PC-9 (cell line): ENCODE measurements at regions not wholly inside any gene's neighbourhood (a gene's known extent, or its start where the extent isn't known, plus 50 kb on each side); places are given as distances from the start of the nearest gene placed in this dataset.

Experiments
- BruUV-seq: library from RNA; stranded (reverse); fragments of 400-500 nt; replicated peaks from 2 replicates; lab custom pipeline; 2021; lab: Mats Ljungman, UMichigan
- CTCF ChIA-PET: fragments of 300-600 bp; sonication (Branson Sonifier 250); formaldehyde crosslinking; loops from one replicate; lab custom pipeline; 2022; ENCODE audit warnings: antibody characterized with exemption; lab: Charles Lee
- POLR2A ChIA-PET: fragments of 300-600 bp; sonication (Branson Sonifier 250); formaldehyde crosslinking; loops from one replicate; lab custom pipeline; 2022; ENCODE audit warnings: antibody characterized with exemption; ENCODE audit not compliant: unreplicated experiment; lab: Charles Lee
- DNase-seq, 2 experiments: peaks; one replicate each; pipeline versions ENCODE4 v3.0.0 to v3.0.0-alpha.2; 2015 to 2022; ENCODE audit warnings: mixed read lengths in 1 of 2
- H2AFZ ChIP-seq: fragments of 200-600 bp; sonication (generic); 2 replicates; pipeline ENCODE4 v1.8.1; 2017; ENCODE audit warnings: antibody characterized with exemption
- H3F3A ChIP-seq: fragments of 200-600 bp; sonication (generic); 2 replicates; pipeline ENCODE4 v1.8.1; 2017; ENCODE audit warnings: antibody characterized with exemption, mild to moderate bottlenecking, low read depth; ENCODE audit not compliant: insufficient read depth
- H3K27ac ChIP-seq: fragments of 200-600 bp; sonication (generic); 2 replicates; pipeline ENCODE4 v1.6.1; 2016; ENCODE audit warnings: mixed run types
- H3K27me3 ChIP-seq: fragments of 200-600 bp; sonication (generic); 2 replicates; pipeline ENCODE4 v1.6.1; 2016; ENCODE audit warnings: low read depth, mixed run types; ENCODE audit not compliant: insufficient read depth
- H3K36me3 ChIP-seq: fragments of 200-600 bp; sonication (generic); 2 replicates; pipeline ENCODE4 v1.6.1; 2016; ENCODE audit warnings: low read depth, mixed run types
- H3K4me1 ChIP-seq: fragments of 200-600 bp; sonication (generic); replicated peaks from 2 replicates; pipeline ENCODE4 v1.6.1; 2016; ENCODE audit warnings: mixed run types; ENCODE audit not compliant: insufficient read depth
- H3K4me2 ChIP-seq: fragments of 200-600 bp; sonication (generic); 2 replicates; pipeline ENCODE4 v1.6.1; 2017; ENCODE audit warnings: mixed run types
- H3K4me3 ChIP-seq: fragments of 200-600 bp; sonication (generic); 2 replicates; pipeline ENCODE4 v1.6.1; 2016; ENCODE audit warnings: mixed run types
- H3K79me2 ChIP-seq: fragments of 200-600 bp; sonication (generic); 2 replicates; pipeline ENCODE4 v1.6.1; 2017; ENCODE audit warnings: low read depth, mixed run types
- H3K9me2 ChIP-seq: fragments of 200-600 bp; sonication (generic); 2 replicates; pipeline ENCODE4 v1.8.1; 2017; ENCODE audit warnings: mild to moderate bottlenecking; ENCODE audit not compliant: insufficient read depth
- H3K9me3 ChIP-seq: fragments of 200-600 bp; sonication (generic); 2 replicates; pipeline ENCODE4 v1.8.1; 2016; ENCODE audit warnings: low read depth; ENCODE audit not compliant: insufficient read depth
- H4K20me1 ChIP-seq: fragments of 200-600 bp; sonication (generic); 2 replicates; pipeline ENCODE4 v1.8.1; 2017; ENCODE audit not compliant: insufficient read depth
- EZH2 ChIP-seq: fragments of 200-600 bp; sonication (generic); IDR thresholded peaks from 2 replicates; pipeline ENCODE4 v1.8.0; 2017; ENCODE audit warnings: antibody characterized with exemption, low read depth
- intact Hi-C: fragments of 100-400 bp; cut with micrococcal nuclease; formaldehyde crosslinking; loops from one replicate; pipeline ENCODE4 v1.10.0; 2022; ENCODE audit not compliant: unreplicated experiment
- TF ChIP-seq, protein P1 (sequence below): fragments of 200-600 bp; sonication (generic); conservative IDR thresholded peaks from 2 replicates; pipeline ENCODE4 v1.6.1; 2017; ENCODE audit warnings: mixed run types, antibody characterized with exemption, mild to moderate bottlenecking, moderate library complexity

DNA sequence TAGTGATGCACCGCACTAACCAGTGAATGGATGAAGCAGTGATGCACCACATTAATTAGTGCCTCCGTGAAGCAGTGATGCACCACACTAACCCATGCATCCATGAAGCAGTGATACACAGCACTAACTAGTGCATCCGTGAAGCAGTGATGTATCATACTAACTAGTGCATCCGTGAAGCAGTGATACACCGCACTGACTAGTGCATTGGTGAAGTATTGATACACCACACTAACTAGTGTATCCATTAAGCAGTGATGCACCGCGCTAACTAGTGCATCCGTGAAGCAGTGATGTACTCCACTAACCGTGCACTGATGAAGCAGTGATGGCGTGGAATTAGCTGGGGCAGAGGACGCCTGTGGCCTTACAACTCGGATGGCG lies 80.6 kb upstream of the NKD1 start:
- Histone ChIP-seq H3K79me2 (no peaks in the 10 kb centered on the region), H3K4me1 (peaks cover 8% of the 10 kb centered on the region; the same call in 1 of the 2 replicates), H3K9me3 (no peaks in the 10 kb centered on the region), H3K4me3 (peak overlapping the region; percentile 48; the same call in 1 of the 2 replicates), H3F3A (no peaks in the 10 kb centered on the region), H4K20me1 (no peaks in the 10 kb centered on the region), H3K36me3 (no peaks in the 10 kb centered on the region), H2AFZ (no peak overlapping the region), H3K27me3 (no peaks in the 10 kb centered on the region), H3K27ac (no peak overlapping the region), H3K4me2 (peak overlapping the region; percentile 70), H3K9me2 (no peaks in the 10 kb centered on the region)
- no TSS peak for BruUV-seq
- ChIA-PET CTCF (no interaction called here), POLR2A (no interaction called here)
- DNase-seq, result no peak
- TF ChIP-seq, protein P1, sequence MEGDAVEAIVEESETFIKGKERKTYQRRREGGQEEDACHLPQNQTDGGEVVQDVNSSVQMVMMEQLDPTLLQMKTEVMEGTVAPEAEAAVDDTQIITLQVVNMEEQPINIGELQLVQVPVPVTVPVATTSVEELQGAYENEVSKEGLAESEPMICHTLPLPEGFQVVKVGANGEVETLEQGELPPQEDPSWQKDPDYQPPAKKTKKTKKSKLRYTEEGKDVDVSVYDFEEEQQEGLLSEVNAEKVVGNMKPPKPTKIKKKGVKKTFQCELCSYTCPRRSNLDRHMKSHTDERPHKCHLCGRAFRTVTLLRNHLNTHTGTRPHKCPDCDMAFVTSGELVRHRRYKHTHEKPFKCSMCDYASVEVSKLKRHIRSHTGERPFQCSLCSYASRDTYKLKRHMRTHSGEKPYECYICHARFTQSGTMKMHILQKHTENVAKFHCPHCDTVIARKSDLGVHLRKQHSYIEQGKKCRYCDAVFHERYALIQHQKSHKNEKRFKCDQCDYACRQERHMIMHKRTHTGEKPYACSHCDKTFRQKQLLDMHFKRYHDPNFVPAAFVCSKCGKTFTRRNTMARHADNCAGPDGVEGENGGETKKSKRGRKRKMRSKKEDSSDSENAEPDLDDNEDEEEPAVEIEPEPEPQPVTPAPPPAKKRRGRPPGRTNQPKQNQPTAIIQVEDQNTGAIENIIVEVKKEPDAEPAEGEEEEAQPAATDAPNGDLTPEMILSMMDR, result no peak
- TF ChIP-seq EZH2, result no peak
- intact Hi-C loops, result no loop called here

DNA sequence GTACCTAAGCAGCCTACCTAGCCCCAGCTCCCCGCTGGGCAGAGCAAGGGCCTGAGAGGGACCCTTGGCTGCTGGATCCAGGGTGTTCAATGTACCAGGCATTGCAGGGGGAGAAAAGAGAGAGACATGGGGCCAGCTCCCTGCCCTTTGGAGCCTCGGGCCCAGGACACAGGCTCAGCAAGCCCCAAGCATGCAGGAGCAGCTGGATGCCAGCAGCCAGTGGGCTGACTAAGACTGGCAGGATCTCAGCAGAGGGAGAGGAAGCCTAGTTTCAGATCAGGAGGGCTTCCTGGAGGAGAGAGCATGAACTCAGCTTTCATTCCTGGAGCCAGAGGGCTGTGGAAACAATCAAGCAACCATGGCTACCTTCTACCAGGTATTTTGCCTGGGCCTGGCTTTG lies 82.0 kb upstream of the NKD1 start:
- Histone ChIP-seq H4K20me1 (no peaks in the 10 kb centered on the region), H3F3A (no peaks in the 10 kb centered on the region), H3K4me3 (no peak overlapping the region), H3K27ac (no peak overlapping the region), H3K9me3 (no peaks in the 10 kb centered on the region), H3K4me1 (peaks cover 10% of the 10 kb centered on the region; the same call in 1 of the 2 replicates), H3K36me3 (no peaks in the 10 kb centered on the region), H3K27me3 (no peaks in the 10 kb centered on the region), H2AFZ (no peak overlapping the region), H3K79me2 (no peaks in the 10 kb centered on the region), H3K4me2 (no peak overlapping the region), H3K9me2 (no peaks in the 10 kb centered on the region)
- TF ChIP-seq, protein P1, result no peak
- TF ChIP-seq EZH2, result no peak
- no TSS peak for BruUV-seq
- CTCF ChIA-PET, result no interaction called here
- intact Hi-C loops, result no loop called here
- POLR2A ChIA-PET, result no interaction called here
- DNase-seq, result no peak

DNA sequence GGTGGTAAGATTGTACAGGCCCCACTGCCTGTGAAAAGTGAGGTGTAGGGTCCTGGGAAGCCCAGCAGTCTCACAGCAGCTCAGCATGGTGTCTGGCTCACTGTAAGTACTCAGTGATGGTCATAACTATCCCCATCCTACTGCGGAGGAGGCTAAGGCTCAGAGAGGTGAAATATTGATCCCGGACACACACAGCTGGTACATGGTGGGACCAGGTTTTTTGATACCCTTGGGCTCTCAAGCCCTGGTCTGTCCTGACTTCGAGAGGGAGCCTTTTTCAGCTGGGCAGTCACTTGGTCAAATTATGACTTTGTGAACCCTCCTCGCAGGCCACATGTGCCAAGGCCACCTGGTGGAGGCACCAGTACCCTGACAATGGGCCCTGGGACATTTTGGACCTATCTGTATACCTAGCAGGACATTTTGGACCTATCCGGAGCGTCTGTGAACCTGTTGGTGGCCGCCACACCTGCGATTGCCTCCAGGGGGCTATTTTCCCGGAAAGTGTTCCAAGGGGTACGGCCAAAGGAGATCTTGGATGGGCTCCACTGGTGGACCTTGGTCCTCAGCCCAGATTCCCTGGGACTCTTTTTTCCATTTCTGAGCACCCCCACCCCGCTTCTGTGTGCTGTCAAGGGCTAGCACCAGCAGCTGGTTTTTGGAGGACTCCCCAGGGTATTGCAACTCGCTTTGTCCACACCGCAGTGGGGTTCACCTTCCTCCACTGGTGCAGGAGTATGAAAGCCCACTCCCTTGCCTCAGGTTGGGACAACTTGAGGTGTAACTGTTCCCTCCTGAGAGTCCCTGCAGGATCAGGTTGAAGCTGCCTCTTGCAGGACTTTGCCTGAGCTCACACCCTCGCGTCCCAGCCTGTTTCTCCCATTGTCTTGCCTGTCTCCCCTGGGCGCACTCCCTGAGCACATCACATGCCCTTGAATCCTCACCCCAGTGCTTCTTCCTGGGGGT lies 83.6 kb upstream of the NKD1 start:
- CTCF ChIA-PET, result no interaction called here
- Histone ChIP-seq H3K27me3 (no peaks in the 10 kb centered on the region), H3F3A (no peaks in the 10 kb centered on the region), H3K27ac (no peak overlapping the region), H3K4me3 (no peak overlapping the region), H3K36me3 (no peaks in the 10 kb centered on the region), H3K4me1 (peaks cover 10% of the 10 kb centered on the region; the same call in 1 of the 2 replicates), H3K4me2 (no peak overlapping the region), H3K9me2 (no peaks in the 10 kb centered on the region), H2AFZ (no peak overlapping the region), H4K20me1 (no peaks in the 10 kb centered on the region), H3K79me2 (no peaks in the 10 kb centered on the region), H3K9me3 (no peaks in the 10 kb centered on the region)
- no peak for TF ChIP-seq EZH2
- TF ChIP-seq, protein P1, result peak; percentile 37; the same call in 1 of the 2 replicates
- no TSS peak for BruUV-seq
- intact Hi-C loops, result no loop called here
- POLR2A ChIA-PET, result no interaction called here
- no peak for DNase-seq
